Keratinocyte (primary cell): ENCODE measurements at regions not wholly inside any gene's neighbourhood (a gene's known extent, or its start where the extent isn't known, plus 50 kb on each side); places are given as distances from the start of the nearest gene placed in this dataset.

Source experiments
- DNase-seq: peaks from one replicate; pipeline ENCODE4 v3.0.0-alpha.2; 2011; ENCODE audit warnings: low read depth, missing footprints, low spot score
- FAIRE-seq: peaks from 2 replicates; lab custom pipeline; 2011; peaks lifted over from hg19 to GRCh38; lab: Jason Lieb, UNC
- H2AFZ ChIP-seq: 2 replicates; pipeline ENCODE4 v1.6.0; 2012; ENCODE audit warnings: low read length, control low read depth, inconsistent platforms; ENCODE audit not compliant: control insufficient read depth
- H3K27ac ChIP-seq: 2 replicates; pipeline ENCODE4 v1.5.1; 2011; ENCODE audit warnings: low read length; ENCODE audit not compliant: control insufficient read depth, insufficient read depth
- H3K27me3 ChIP-seq: 3 replicates; pipeline ENCODE4 v1.6.0; 2011; ENCODE audit warnings: low read length; ENCODE audit not compliant: control insufficient read depth, insufficient read depth; ENCODE audit errors: extremely low read depth
- H3K36me3 ChIP-seq, 2 experiments: 2 replicates in 1 of 2; 3 replicates in 1 of 2; pipeline ENCODE4 v1.5.1; 2011; ENCODE audit warnings: low read length in 2 of 2, mild to moderate bottlenecking in 1 of 2; ENCODE audit not compliant: control insufficient read depth in 2 of 2, insufficient read depth in 2 of 2; ENCODE audit errors: extremely low read depth in 1 of 2
- H3K4me1 ChIP-seq: 3 replicates; pipeline ENCODE4 v1.5.1; 2011; ENCODE audit warnings: low read length; ENCODE audit not compliant: control insufficient read depth, insufficient read depth; ENCODE audit errors: extremely low read depth
- H3K4me2 ChIP-seq: 3 replicates; pipeline ENCODE4 v1.6.0; 2011; ENCODE audit warnings: low read depth, low read length; ENCODE audit not compliant: control insufficient read depth, insufficient read depth; ENCODE audit errors: extremely low read depth
- H3K4me3 ChIP-seq, 3 experiments: fragments of 200-600 bp in 1 of 3; sonication (generic) in 1 of 3; 2 replicates in 2 of 3; 3 replicates in 1 of 3; pipeline ENCODE4 v1.5.1; 2011 to 2016; ENCODE audit warnings: low read length in 3 of 3, mild to moderate bottlenecking in 3 of 3, control low read depth in 2 of 3, inconsistent platforms in 1 of 3, low read depth in 1 of 3, mixed read lengths in 1 of 3, mixed run types in 1 of 3, moderate library complexity in 1 of 3; ENCODE audit not compliant: control insufficient read depth in 2 of 3, insufficient read depth in 2 of 3; ENCODE audit errors: extremely low read depth in 1 of 3
- H3K79me2 ChIP-seq: 2 replicates; pipeline ENCODE4 v1.6.0; 2012; ENCODE audit warnings: low read length; ENCODE audit not compliant: control insufficient read depth, insufficient read depth
- H3K9ac ChIP-seq: 3 replicates; pipeline ENCODE4 v1.6.0; 2011; ENCODE audit warnings: low read length; ENCODE audit not compliant: control insufficient read depth, insufficient read depth; ENCODE audit errors: extremely low read depth
- H3K9me1 ChIP-seq: 3 replicates; pipeline ENCODE4 v1.6.0; 2011; ENCODE audit warnings: low read length; ENCODE audit not compliant: control insufficient read depth, insufficient read depth; ENCODE audit errors: extremely low read depth
- H3K9me3 ChIP-seq: 2 replicates; pipeline ENCODE4 v1.5.1; 2012; ENCODE audit warnings: low read depth, low read length; ENCODE audit not compliant: control insufficient read depth
- H4K20me1 ChIP-seq: 3 replicates; pipeline ENCODE4 v1.6.0; 2011; ENCODE audit warnings: low read length; ENCODE audit not compliant: control insufficient read depth, insufficient read depth; ENCODE audit errors: extremely low read depth
- CTCF ChIP-seq, 3 experiments: IDR thresholded peaks in 1 of 3; conservative IDR thresholded peaks in 1 of 3; optimal IDR thresholded peaks in 1 of 3; 2 replicates in 2 of 3; 3 replicates in 1 of 3; pipeline versions ENCODE3 to v1.5.1; 2011; ENCODE audit warnings: low read length in 3 of 3, mild to moderate bottlenecking in 3 of 3, moderate library complexity in 2 of 3, control low read depth in 1 of 3, inconsistent platforms in 1 of 3; ENCODE audit not compliant: insufficient read depth in 2 of 3; ENCODE audit errors: extremely low read depth in 1 of 3
- EZH2 ChIP-seq: IDR thresholded peaks from one replicate; pipeline ENCODE4 v1.6.1; 2012; ENCODE audit warnings: inconsistent platforms, mild to moderate bottlenecking, low read length, moderate library complexity
- dilution Hi-C: fragments of 300-500 bp; cut with MboI; formaldehyde crosslinking; loops from one replicate; pipeline ENCODE4 v1.7.0; 2020; ENCODE audit warnings: low sequenced_read_pairs; ENCODE audit not compliant: extremely low pct_ligation_motif_present

GRCh38 chr7:53094827-53095226, 59.4 kb downstream of the POM121L12 start:
- H3K36me3 ChIP-seq: no peaks in the 10 kb centered on the region
- H3K79me2 ChIP-seq: no peaks in the 10 kb centered on the region
- H2AFZ ChIP-seq: no peak overlapping the region
- no peaks in the 10 kb centered on the region for H3K9me1 ChIP-seq
- no peak overlapping the region for H3K9ac ChIP-seq
- no peaks in the 10 kb centered on the region for H4K20me1 ChIP-seq
- dilution Hi-C loops: no loop called here
- H3K4me1 ChIP-seq: no peaks in the 10 kb centered on the region
- no peak for FAIRE-seq
- no peak overlapping the region for H3K4me3 ChIP-seq
- no peaks in the 10 kb centered on the region for H3K9me3 ChIP-seq
- TF ChIP-seq CTCF (optimal IDR thresholded peaks at IDR 0.05 in 1 of 3, IDR thresholded peaks at IDR 0.05 in 1 of 3, conservative IDR thresholded peaks at IDR 0.05 in 1 of 3; ENCODE audit: extremely low read depth in 1 of 3, insufficient read depth in 2 of 3, low read length in 3 of 3) (no peak), EZH2 (no peak)
- no peak overlapping the region for H3K4me2 ChIP-seq
- no peak overlapping the region for H3K27ac ChIP-seq
- DNase-seq: no peak
- H3K27me3 ChIP-seq: no peaks in the 10 kb centered on the region

- Histone ChIP-seq H3K9ac (no peak overlapping the region), H3K27ac (no peak overlapping the region), H3K79me2 (no peaks in the 10 kb centered on the region), H3K4me2 (no peak overlapping the region), H3K9me1 (no peaks in the 10 kb centered on the region), H3K4me1 (no peaks in the 10 kb centered on the region), H3K9me3 (no peaks in the 10 kb centered on the region), H2AFZ (no peak overlapping the region), H3K36me3 (no peaks in the 10 kb centered on the region), H3K4me3 (no peak overlapping the region), H3K27me3 (no peaks in the 10 kb centered on the region), H4K20me1 (no peaks in the 10 kb centered on the region)
- dilution Hi-C loops: no loop called here
- FAIRE-seq (no peak), DNase-seq (no peak)
- TF ChIP-seq EZH2 (no peak), CTCF (optimal IDR thresholded peaks at IDR 0.05 in 1 of 3, IDR thresholded peaks at IDR 0.05 in 1 of 3, conservative IDR thresholded peaks at IDR 0.05 in 1 of 3; ENCODE audit: extremely low read depth in 1 of 3, insufficient read depth in 2 of 3, low read length in 3 of 3) (no peak)
Measured at GRCh38 chr7:53095731-53096501, 60.5 kb downstream of the POM121L12 start.
